Sigmoid colon (tissue), 4 donors: ENCODE measurements at regions not wholly inside any gene's neighbourhood (a gene's known extent, or its start where the extent isn't known, plus 50 kb on each side); places are given as distances from the start of the nearest gene placed in this dataset.

Experiments
- EP300 ChIP-seq, 4 donors: sonication (generic); formaldehyde crosslinking; IDR thresholded peaks; one replicate each; pipeline ENCODE4 v1.6.1; 2017; ENCODE audit warnings: antibody characterized with exemption in 4 of 4
- POLR2A ChIP-seq, 2 donors: fragments of 450-650 bp; IDR thresholded peaks; one replicate each; pipeline ENCODE4 v1.6.1; 2016; ENCODE audit warnings: antibody characterized with exemption in 2 of 2, mild to moderate bottlenecking in 2 of 2, moderate library complexity in 2 of 2
- POLR2AphosphoS5 ChIP-seq, 4 donors: sonication (generic); formaldehyde crosslinking; IDR thresholded peaks; one replicate each; pipeline ENCODE4 v1.6.1; 2017; ENCODE audit warnings: antibody characterized with exemption in 4 of 4
- TF ChIP-seq, protein P1 (sequence below), 4 experiments: fragments of 450-650 bp in 3 of 4; fragments of 200-600 bp in 1 of 4; IDR thresholded peaks; one replicate each; pipeline ENCODE4 v1.5.1; 2016 to 2019; ENCODE audit warnings: antibody characterized with exemption in 4 of 4, mild to moderate bottlenecking in 3 of 4, moderate library complexity in 2 of 4

DNA sequence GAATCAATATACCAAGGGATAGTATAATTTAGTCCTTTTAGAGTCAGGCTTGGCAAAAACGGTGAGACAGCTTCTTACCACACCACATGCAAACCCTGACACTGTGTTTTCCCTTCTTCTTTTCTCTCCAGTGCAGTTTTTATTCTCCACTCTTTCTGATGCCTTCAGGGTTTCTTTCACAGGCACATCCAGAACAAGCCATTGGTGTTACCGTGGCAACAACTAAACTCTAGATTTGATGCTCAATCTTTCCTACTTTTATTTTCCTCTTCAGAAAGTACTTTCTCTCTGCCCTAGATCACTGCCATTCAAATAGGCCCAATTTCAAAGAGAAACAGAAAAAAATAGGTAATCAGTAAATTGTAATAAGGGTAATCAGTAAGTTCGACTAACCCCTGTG, 469.8 kb upstream of the POT1 start:
- TF ChIP-seq, protein P1, sequence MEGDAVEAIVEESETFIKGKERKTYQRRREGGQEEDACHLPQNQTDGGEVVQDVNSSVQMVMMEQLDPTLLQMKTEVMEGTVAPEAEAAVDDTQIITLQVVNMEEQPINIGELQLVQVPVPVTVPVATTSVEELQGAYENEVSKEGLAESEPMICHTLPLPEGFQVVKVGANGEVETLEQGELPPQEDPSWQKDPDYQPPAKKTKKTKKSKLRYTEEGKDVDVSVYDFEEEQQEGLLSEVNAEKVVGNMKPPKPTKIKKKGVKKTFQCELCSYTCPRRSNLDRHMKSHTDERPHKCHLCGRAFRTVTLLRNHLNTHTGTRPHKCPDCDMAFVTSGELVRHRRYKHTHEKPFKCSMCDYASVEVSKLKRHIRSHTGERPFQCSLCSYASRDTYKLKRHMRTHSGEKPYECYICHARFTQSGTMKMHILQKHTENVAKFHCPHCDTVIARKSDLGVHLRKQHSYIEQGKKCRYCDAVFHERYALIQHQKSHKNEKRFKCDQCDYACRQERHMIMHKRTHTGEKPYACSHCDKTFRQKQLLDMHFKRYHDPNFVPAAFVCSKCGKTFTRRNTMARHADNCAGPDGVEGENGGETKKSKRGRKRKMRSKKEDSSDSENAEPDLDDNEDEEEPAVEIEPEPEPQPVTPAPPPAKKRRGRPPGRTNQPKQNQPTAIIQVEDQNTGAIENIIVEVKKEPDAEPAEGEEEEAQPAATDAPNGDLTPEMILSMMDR (IDR thresholded peaks at IDR 0.05): no peak
- TF ChIP-seq EP300 (IDR thresholded peaks at IDR 0.05) (no peak), POLR2A (IDR thresholded peaks at IDR 0.05) (no peak), POLR2AphosphoS5 (IDR thresholded peaks at IDR 0.05) (no peak)
